Liver (tissue), 8 donors: ENCODE measurements at regions not wholly inside any gene's neighbourhood (a gene's known extent, or its start where the extent isn't known, plus 50 kb on each side); places are given as distances from the start of the nearest gene placed in this dataset.

Experiments
- DNase-seq: peaks from one replicate; pipeline ENCODE4 v3.0.0-alpha.2; 2017; ENCODE audit warnings: low spot score
- H3K27ac ChIP-seq, 2 donors: one replicate each; pipeline ENCODE4 v1.7.0; 2013; ENCODE audit warnings: inconsistent platforms in 2 of 2, low read length in 2 of 2, control low read depth in 1 of 2, low read depth in 1 of 2, mild to moderate bottlenecking in 1 of 2
- H3K27me3 ChIP-seq, 4 donors: one replicate each; pipeline versions ENCODE4 v1.6.1 to v1.7.0; 2013; ENCODE audit warnings: low read length in 3 of 4, inconsistent platforms in 1 of 4, mild to moderate bottlenecking in 1 of 4, moderate library complexity in 1 of 4; ENCODE audit not compliant: control insufficient read depth in 4 of 4, insufficient read depth in 4 of 4
- H3K36me3 ChIP-seq, 4 donors: one replicate each; pipeline versions ENCODE4 v1.6.1 to v1.7.0; 2013; ENCODE audit warnings: low read length in 3 of 4, mild to moderate bottlenecking in 3 of 4, low read depth in 1 of 4, moderate library complexity in 1 of 4; ENCODE audit not compliant: control insufficient read depth in 4 of 4, insufficient read depth in 3 of 4
- H3K4me1 ChIP-seq, 4 donors: one replicate each; pipeline versions ENCODE4 v1.6.1 to v1.7.0; 2013; ENCODE audit warnings: low read length in 3 of 4, mild to moderate bottlenecking in 3 of 4, moderate library complexity in 1 of 4; ENCODE audit not compliant: control insufficient read depth in 4 of 4, insufficient read depth in 4 of 4
- H3K4me3 ChIP-seq, 3 donors: one replicate each; pipeline versions ENCODE4 v1.6.1 to v1.7.0; 2013; ENCODE audit warnings: low read length in 3 of 3, control low read depth in 1 of 3, low read depth in 1 of 3, mild to moderate bottlenecking in 1 of 3
- H3K9ac ChIP-seq, 2 donors: one replicate each; pipeline ENCODE4 v1.7.0; 2013; ENCODE audit warnings: low read length in 2 of 2, mild to moderate bottlenecking in 2 of 2, moderate library complexity in 2 of 2, control low read depth in 1 of 2, low read depth in 1 of 2
- H3K9me3 ChIP-seq, 4 donors: one replicate each; pipeline versions ENCODE4 v1.6.1 to v1.7.0; 2013; ENCODE audit warnings: low read length in 3 of 4; ENCODE audit not compliant: control insufficient read depth in 4 of 4
- EGR1 ChIP-seq, 2 donors: IDR thresholded peaks; 2 replicates each; pipeline ENCODE4 v1.6.1; 2016 to 2018; ENCODE audit warnings: antibody characterized with exemption in 2 of 2, low read depth in 2 of 2
- FOXA1 ChIP-seq: IDR thresholded peaks from 2 replicates; pipeline ENCODE4 v1.6.1; 2016; ENCODE audit warnings: antibody characterized with exemption
- FOXA2 ChIP-seq: IDR thresholded peaks from 2 replicates; pipeline ENCODE4 v1.6.1; 2016; ENCODE audit warnings: antibody characterized with exemption
- GABPA ChIP-seq, 2 donors: IDR thresholded peaks in 1 of 2; conservative IDR thresholded peaks in 1 of 2; 2 replicates each; pipeline ENCODE4 v1.6.1; 2016; ENCODE audit warnings: antibody characterized with exemption in 2 of 2, mild to moderate bottlenecking in 1 of 2, moderate library complexity in 1 of 2
- HNF4A ChIP-seq, 2 donors: conservative IDR thresholded peaks; 2 replicates each; pipeline ENCODE4 v1.6.1; 2016; ENCODE audit warnings: antibody characterized with exemption in 2 of 2, mild to moderate bottlenecking in 2 of 2
- HNF4G ChIP-seq: IDR thresholded peaks from 2 replicates; pipeline ENCODE4 v1.6.1; 2016; ENCODE audit warnings: antibody characterized with exemption
- JUND ChIP-seq, 2 donors: IDR thresholded peaks; 2 replicates each; pipeline ENCODE4 v1.6.1; 2016; ENCODE audit warnings: antibody characterized with exemption in 2 of 2
- NR2F2 ChIP-seq: IDR thresholded peaks from 2 replicates; pipeline ENCODE4 v1.6.1; 2016; ENCODE audit warnings: antibody characterized with exemption
- RAD21 ChIP-seq, 2 donors: IDR thresholded peaks; 2 replicates each; pipeline ENCODE4 v1.6.1; 2016; ENCODE audit warnings: antibody characterized with exemption in 2 of 2, mild to moderate bottlenecking in 2 of 2
- RXRA ChIP-seq, 2 donors: IDR thresholded peaks; 2 replicates each; pipeline ENCODE4 v1.6.1; 2017 to 2018; ENCODE audit warnings: antibody characterized with exemption in 2 of 2, mild to moderate bottlenecking in 1 of 2
- SP1 ChIP-seq: IDR thresholded peaks from 2 replicates; pipeline ENCODE4 v1.6.1; 2018; ENCODE audit warnings: antibody characterized with exemption, mild to moderate bottlenecking
- TAF1 ChIP-seq: conservative IDR thresholded peaks from 2 replicates; pipeline ENCODE4 v1.6.1; 2016; ENCODE audit warnings: antibody characterized with exemption, mild to moderate bottlenecking
- YY1 ChIP-seq: IDR thresholded peaks from 2 replicates; pipeline ENCODE4 v1.6.1; 2016; ENCODE audit warnings: antibody characterized with exemption, mild to moderate bottlenecking
- WGBS: extraction: QIAGEN DNeasy Blood & Tissue Kit; methylation state at CpG from one replicate; pipeline ENCODE4 v1.1.7; 2013; 5-methylcytosine and 5-hydroxymethylcytosine counted together
- TF ChIP-seq, protein P1 (sequence below): IDR thresholded peaks from 2 replicates; pipeline ENCODE4 v1.6.1; 2016; ENCODE audit warnings: antibody characterized with exemption, mild to moderate bottlenecking
- TF ChIP-seq, protein P2 (sequence below): IDR thresholded peaks from 2 replicates; pipeline ENCODE4 v1.6.1; 2016; ENCODE audit warnings: antibody characterized with exemption
- TF ChIP-seq, protein P3 (sequence below): fragments of 150-350 bp; IDR thresholded peaks from 2 replicates; pipeline ENCODE4 v1.5.1; 2017; ENCODE audit warnings: improper control_type of control experiment, low read depth, low read length; ENCODE audit not compliant: missing input control
- TF ChIP-seq, protein P4 (sequence below): IDR thresholded peaks from 2 replicates; pipeline ENCODE4 v1.6.1; 2016; ENCODE audit warnings: antibody characterized with exemption
- TF ChIP-seq, protein P5 (sequence below): IDR thresholded peaks from 2 replicates; pipeline ENCODE4 v1.6.1; 2016; ENCODE audit warnings: antibody characterized with exemption
- donor health status: healthy.
- donor health status: healthy.
- donor health status: healthy.
- donor health status: healthy.
- donor health status: healthy.

DNA sequence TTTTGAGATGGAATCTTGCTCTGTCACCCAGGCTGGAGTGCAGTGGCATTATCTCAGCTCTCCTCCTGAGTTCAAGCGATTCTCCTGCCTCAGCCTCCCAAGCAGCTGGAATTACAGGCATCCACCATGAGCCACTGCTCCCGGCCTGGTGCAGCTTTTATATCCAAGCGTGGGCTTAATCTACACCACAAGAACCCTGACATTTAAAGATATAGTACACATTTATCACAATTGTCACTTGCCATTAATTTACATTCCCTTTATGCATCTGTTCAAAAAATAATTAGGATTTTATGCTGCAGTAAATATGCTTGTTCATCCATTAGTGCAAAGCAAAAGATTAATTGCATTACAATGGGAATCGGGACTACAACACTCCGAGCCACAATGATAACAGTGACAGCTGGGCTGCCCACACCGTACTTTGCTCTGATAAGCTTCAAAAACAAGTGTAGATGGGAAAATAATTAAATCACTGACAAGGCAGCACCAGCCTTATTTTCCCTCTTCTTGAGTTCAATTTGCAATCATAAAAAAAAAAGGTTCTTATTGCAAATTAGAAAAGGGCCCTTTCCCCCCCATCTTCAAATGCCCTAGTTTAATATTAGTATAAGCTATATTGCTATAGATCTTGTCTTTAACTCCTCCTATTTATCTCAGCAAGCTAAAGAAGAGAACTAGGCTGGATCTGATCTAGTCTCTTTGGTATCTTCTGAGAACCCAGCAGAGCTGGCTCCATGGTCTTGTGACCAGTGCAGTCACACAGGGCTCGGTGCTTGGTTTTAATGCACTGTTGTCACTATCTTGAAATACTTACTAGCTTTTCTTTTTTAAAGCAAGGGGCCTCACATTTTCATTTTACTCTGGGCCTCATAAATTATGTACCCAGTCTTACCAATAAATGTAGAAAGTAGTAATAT is 206.2 kb upstream of the LRRC4C start (continued):
- TF ChIP-seq, protein P1, sequence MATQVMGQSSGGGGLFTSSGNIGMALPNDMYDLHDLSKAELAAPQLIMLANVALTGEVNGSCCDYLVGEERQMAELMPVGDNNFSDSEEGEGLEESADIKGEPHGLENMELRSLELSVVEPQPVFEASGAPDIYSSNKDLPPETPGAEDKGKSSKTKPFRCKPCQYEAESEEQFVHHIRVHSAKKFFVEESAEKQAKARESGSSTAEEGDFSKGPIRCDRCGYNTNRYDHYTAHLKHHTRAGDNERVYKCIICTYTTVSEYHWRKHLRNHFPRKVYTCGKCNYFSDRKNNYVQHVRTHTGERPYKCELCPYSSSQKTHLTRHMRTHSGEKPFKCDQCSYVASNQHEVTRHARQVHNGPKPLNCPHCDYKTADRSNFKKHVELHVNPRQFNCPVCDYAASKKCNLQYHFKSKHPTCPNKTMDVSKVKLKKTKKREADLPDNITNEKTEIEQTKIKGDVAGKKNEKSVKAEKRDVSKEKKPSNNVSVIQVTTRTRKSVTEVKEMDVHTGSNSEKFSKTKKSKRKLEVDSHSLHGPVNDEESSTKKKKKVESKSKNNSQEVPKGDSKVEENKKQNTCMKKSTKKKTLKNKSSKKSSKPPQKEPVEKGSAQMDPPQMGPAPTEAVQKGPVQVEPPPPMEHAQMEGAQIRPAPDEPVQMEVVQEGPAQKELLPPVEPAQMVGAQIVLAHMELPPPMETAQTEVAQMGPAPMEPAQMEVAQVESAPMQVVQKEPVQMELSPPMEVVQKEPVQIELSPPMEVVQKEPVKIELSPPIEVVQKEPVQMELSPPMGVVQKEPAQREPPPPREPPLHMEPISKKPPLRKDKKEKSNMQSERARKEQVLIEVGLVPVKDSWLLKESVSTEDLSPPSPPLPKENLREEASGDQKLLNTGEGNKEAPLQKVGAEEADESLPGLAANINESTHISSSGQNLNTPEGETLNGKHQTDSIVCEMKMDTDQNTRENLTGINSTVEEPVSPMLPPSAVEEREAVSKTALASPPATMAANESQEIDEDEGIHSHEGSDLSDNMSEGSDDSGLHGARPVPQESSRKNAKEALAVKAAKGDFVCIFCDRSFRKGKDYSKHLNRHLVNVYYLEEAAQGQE = no peak
- TF ChIP-seq, protein P2, sequence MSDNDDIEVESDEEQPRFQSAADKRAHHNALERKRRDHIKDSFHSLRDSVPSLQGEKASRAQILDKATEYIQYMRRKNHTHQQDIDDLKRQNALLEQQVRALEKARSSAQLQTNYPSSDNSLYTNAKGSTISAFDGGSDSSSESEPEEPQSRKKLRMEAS = no peak
- TF ChIP-seq, protein P3, sequence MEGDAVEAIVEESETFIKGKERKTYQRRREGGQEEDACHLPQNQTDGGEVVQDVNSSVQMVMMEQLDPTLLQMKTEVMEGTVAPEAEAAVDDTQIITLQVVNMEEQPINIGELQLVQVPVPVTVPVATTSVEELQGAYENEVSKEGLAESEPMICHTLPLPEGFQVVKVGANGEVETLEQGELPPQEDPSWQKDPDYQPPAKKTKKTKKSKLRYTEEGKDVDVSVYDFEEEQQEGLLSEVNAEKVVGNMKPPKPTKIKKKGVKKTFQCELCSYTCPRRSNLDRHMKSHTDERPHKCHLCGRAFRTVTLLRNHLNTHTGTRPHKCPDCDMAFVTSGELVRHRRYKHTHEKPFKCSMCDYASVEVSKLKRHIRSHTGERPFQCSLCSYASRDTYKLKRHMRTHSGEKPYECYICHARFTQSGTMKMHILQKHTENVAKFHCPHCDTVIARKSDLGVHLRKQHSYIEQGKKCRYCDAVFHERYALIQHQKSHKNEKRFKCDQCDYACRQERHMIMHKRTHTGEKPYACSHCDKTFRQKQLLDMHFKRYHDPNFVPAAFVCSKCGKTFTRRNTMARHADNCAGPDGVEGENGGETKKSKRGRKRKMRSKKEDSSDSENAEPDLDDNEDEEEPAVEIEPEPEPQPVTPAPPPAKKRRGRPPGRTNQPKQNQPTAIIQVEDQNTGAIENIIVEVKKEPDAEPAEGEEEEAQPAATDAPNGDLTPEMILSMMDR = no peak

DNA sequence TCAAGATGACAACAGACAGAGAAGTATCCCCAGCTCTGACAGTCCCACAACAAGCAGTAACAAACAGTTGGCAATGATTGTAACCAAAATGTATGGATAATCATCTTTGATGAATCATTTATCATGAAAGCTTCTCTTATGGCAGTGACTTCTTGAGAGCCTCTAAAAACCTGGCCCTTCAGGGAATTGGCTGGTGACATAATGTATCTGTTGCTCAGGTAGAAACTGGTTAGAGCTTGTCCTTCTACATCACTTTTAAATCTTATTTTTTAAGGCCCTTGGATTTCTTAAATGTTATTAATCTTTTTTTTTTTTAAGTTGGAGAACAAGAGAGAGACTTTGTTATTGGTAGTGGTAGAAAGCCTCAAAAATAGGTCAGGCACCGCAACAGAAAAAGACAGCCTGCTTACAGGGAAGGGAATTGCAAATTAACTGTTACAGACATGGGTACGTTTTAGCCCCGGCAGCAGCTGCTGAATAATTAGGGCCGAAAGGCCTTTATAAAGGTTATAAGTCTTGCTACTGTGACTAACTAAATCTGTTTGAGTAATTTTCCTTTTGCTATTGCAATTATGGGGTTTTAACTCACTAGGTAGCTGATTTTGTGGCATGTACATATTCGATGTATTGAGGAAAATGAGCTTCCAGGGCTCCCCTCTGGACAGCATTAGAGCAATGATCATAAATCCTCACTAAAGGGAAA is 207.7 kb upstream of the LRRC4C start:
- 75% methylated on average over 5 of the region's 5 CpGs for WGBS

More for the DNA sequence above, 207.7 kb upstream of the LRRC4C start:
- Histone ChIP-seq H3K9ac (no peak overlapping the region), H3K27me3 (no peaks in the 10 kb centered on the region), H3K9me3 (no peaks in the 10 kb centered on the region), H3K4me1 (no peaks in the 10 kb centered on the region), H3K4me3 (no peak overlapping the region), H3K36me3 (no peaks in the 10 kb centered on the region), H3K27ac (no peak overlapping the region)
- DNase-seq = no peak
- no peak for TF ChIP-seq TAF1
- no peak for TF ChIP-seq JUND (IDR thresholded peaks at IDR 0.05)
- no peak for TF ChIP-seq HNF4G
- TF ChIP-seq RXRA (IDR thresholded peaks at IDR 0.05) = no peak
- no peak for TF ChIP-seq SP1
- no peak for TF ChIP-seq YY1
- TF ChIP-seq, protein P1 = no peak
- no peak for TF ChIP-seq FOXA1
- TF ChIP-seq, protein P2 = no peak
- no peak for TF ChIP-seq GABPA (IDR thresholded peaks at IDR 0.05 in 1 of 2, conservative IDR thresholded peaks at IDR 0.05 in 1 of 2)
- TF ChIP-seq EGR1 (IDR thresholded peaks at IDR 0.05; ENCODE audit: low read depth in 2 of 2) = no peak
- TF ChIP-seq FOXA2 = no peak
- TF ChIP-seq HNF4A (conservative IDR thresholded peaks at IDR 0.05) = no peak
- TF ChIP-seq, protein P3 = no peak
- TF ChIP-seq, protein P4, sequence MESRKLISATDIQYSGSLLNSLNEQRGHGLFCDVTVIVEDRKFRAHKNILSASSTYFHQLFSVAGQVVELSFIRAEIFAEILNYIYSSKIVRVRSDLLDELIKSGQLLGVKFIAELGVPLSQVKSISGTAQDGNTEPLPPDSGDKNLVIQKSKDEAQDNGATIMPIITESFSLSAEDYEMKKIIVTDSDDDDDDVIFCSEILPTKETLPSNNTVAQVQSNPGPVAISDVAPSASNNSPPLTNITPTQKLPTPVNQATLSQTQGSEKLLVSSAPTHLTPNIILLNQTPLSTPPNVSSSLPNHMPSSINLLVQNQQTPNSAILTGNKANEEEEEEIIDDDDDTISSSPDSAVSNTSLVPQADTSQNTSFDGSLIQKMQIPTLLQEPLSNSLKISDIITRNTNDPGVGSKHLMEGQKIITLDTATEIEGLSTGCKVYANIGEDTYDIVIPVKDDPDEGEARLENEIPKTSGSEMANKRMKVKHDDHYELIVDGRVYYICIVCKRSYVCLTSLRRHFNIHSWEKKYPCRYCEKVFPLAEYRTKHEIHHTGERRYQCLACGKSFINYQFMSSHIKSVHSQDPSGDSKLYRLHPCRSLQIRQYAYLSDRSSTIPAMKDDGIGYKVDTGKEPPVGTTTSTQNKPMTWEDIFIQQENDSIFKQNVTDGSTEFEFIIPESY = no peak
- no peak for TF ChIP-seq NR2F2
- no peak for TF ChIP-seq RAD21 (IDR thresholded peaks at IDR 0.05)
- TF ChIP-seq, protein P5, sequence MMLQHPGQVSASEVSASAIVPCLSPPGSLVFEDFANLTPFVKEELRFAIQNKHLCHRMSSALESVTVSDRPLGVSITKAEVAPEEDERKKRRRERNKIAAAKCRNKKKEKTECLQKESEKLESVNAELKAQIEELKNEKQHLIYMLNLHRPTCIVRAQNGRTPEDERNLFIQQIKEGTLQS = no peak
